B cell (primary cell): ENCODE measurements at regions not wholly inside any gene's neighbourhood (a gene's known extent, or its start where the extent isn't known, plus 50 kb on each side); places are given as distances from the start of the nearest gene placed in this dataset.
"Not testable (repeated sequence)": the region's sequence is repeated elsewhere in the genome, so short reads cannot be mapped to it uniquely, and the experiment has no call there.

Experiments used
- ATAC-seq: fragments of 200-7000 bp; cut with Tn5 transposase; one replicate; pipeline ENCODE4 v1.10.0; 2021; ENCODE audit warnings: low read depth, mild to moderate bottlenecking, moderate number of reproducible peaks, moderate library complexity
- CTCF ChIA-PET: fragments of 350-600 bp; sonication (Branson Sonifier 250); formaldehyde crosslinking; loops from one replicate; lab custom pipeline; 2021; ENCODE audit warnings: antibody characterized with exemption, inconsistent platforms; lab: Charles Lee
- POLR2A ChIA-PET: fragments of 350-600 bp; sonication (Branson Sonifier 250); formaldehyde crosslinking; loops from one replicate; lab custom pipeline; 2021; ENCODE audit warnings: antibody characterized with exemption; lab: Charles Lee
- DNase-seq: peaks from one replicate; pipeline ENCODE4 v3.0.0; 2013
- H2AFZ ChIP-seq: 2 replicates; pipeline ENCODE4 v1.6.1; 2012; ENCODE audit warnings: mild to moderate bottlenecking, low read depth, low read length; ENCODE audit not compliant: insufficient read depth, poor library complexity, severe bottlenecking
- H3K27ac ChIP-seq, 2 donors: 1 replicate in 1 of 2; 2 replicates in 1 of 2; pipeline ENCODE4 v1.5.1; 2012 to 2013; ENCODE audit warnings: low read length in 2 of 2, mild to moderate bottlenecking in 2 of 2, moderate library complexity in 1 of 2
- H3K27me3 ChIP-seq, 4 experiments: fragments of 200-600 bp in 1 of 4; sonication (generic) in 1 of 4; replicated peaks in 1 of 4; 1 replicate in 2 of 4; 2 replicates in 2 of 4; pipeline versions ENCODE4 v1.6.1 to v1.7.0; 2013 to 2016; ENCODE audit warnings: low read length in 3 of 4, mild to moderate bottlenecking in 2 of 4, mixed read lengths in 1 of 4, moderate library complexity in 1 of 4; ENCODE audit not compliant: insufficient read depth in 4 of 4, control insufficient read depth in 3 of 4; ENCODE audit errors: control extremely low read depth in 1 of 4
- H3K36me3 ChIP-seq, 2 experiments: replicated peaks in 1 of 2; 1 replicate in 1 of 2; 2 replicates in 1 of 2; pipeline versions ENCODE4 v1.6.1 to v1.7.1; 2013; ENCODE audit warnings: low read length in 1 of 2; ENCODE audit not compliant: insufficient read depth in 2 of 2, control insufficient read depth in 1 of 2; ENCODE audit errors: control extremely low read depth in 1 of 2, extremely low read depth in 1 of 2
- H3K4me1 ChIP-seq, 2 donors: fragments of 200-600 bp in 1 of 2; sonication (generic) in 1 of 2; 1 replicate in 1 of 2; 2 replicates in 1 of 2; pipeline versions ENCODE4 v1.5.1 to v1.6.1; 2013 to 2017; ENCODE audit warnings: low read length in 2 of 2; ENCODE audit not compliant: control insufficient read depth in 2 of 2, insufficient read depth in 2 of 2
- H3K4me2 ChIP-seq: replicated peaks from 2 replicates; pipeline ENCODE3; 2012; ENCODE audit warnings: mild to moderate bottlenecking, low read depth, low read length; ENCODE audit not compliant: poor library complexity, severe bottlenecking
- H3K4me3 ChIP-seq, 5 experiments: fragments of 200-600 bp in 1 of 5; sonication (generic) in 1 of 5; 1 replicate in 3 of 5; 2 replicates in 2 of 5; pipeline versions ENCODE4 v1.5.1 to v1.7.0; 2011 to 2016; ENCODE audit warnings: low read length in 4 of 5, mild to moderate bottlenecking in 4 of 5, low read depth in 2 of 5, control low read depth in 1 of 5, moderate library complexity in 1 of 5; ENCODE audit not compliant: insufficient read depth in 1 of 5; ENCODE audit errors: control extremely low read depth in 1 of 5, extremely low read depth in 1 of 5
- H3K79me2 ChIP-seq: fragments of 200-600 bp; sonication (generic); one replicate; pipeline ENCODE4 v1.6.0; 2016; ENCODE audit warnings: low read length; ENCODE audit not compliant: control insufficient read depth, insufficient read depth
- H3K9ac ChIP-seq: fragments of 200-600 bp; sonication (generic); 2 replicates; pipeline ENCODE4 v1.6.1; 2017; ENCODE audit warnings: mild to moderate bottlenecking, low read length, moderate library complexity
- H3K9me3 ChIP-seq, 3 donors: one replicate each; pipeline versions ENCODE4 v1.6.1 to v1.7.1; 2013; ENCODE audit warnings: low read length in 2 of 3; ENCODE audit not compliant: control insufficient read depth in 2 of 3, insufficient read depth in 1 of 3; ENCODE audit errors: control extremely low read depth in 1 of 3
- H4K20me1 ChIP-seq: 2 replicates; pipeline ENCODE4 v1.6.0; 2012; ENCODE audit warnings: mild to moderate bottlenecking, low read length; ENCODE audit not compliant: insufficient read depth, control insufficient read depth, poor library complexity, severe bottlenecking
- H3K27ac Mint-ChIP-seq: one replicate; pipeline ENCODE4 v1.8.0; 2021; ENCODE audit warnings: mixed read lengths
- H3K27me3 Mint-ChIP-seq: one replicate; pipeline ENCODE4 v1.8.0; 2021; ENCODE audit warnings: mixed read lengths
- H3K4me1 Mint-ChIP-seq: one replicate; pipeline ENCODE4 v1.8.0; 2021; ENCODE audit warnings: mixed read lengths
- H3K4me3 Mint-ChIP-seq: one replicate; pipeline ENCODE4 v1.8.0; 2021; ENCODE audit warnings: mixed read lengths
- H3K9me3 Mint-ChIP-seq: one replicate; pipeline ENCODE4 v1.8.0; 2022; ENCODE audit warnings: mixed read lengths; ENCODE audit not compliant: insufficient read depth
- WGBS: methylation state at CpG from one replicate; pipeline ENCODE4 v1.1.5; 2013; ENCODE audit warnings: missing lambda C conversion rate; ENCODE audit not compliant: insufficient coverage; 5-methylcytosine and 5-hydroxymethylcytosine counted together
- intact Hi-C: fragments of 100-400 bp; cut with micrococcal nuclease; formaldehyde crosslinking; loops from one replicate; pipeline ENCODE4 v1.10.0; 2022

DNA sequence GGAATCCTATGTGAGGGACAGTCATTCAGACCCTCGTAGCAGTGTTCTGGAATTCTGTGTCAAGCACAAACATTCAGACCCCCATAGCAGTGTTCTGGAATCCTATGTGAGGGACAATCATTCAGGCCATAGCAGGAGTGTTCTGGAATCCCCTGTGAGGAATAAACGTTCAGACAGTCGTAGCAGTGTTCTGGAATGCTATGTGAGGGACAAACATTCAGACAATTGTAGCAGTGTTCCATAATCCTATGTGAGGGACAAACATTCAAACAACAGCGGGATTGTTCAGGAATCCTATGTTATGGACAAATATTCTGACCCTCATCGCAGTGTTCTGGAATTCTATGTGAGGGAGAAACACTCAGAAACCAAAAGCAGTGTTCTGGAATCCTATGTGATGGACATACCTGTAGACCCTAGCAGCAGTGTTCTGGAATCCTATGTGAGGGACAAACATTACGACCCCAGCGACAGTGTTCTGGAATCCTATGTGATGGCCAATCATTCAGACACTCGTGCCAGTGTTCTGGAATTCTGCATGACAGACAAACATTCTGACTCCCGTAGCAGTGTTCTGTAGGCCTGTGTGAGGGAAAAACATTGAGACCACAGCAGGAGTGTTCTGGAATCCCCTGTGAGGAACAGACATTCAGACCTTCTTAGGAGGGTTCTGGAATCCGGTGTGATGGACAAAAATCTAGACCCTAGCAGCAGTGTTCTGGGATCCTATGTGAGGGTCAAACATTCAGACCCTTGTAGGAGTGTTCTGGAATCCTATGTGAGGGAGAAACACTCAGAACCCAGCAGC is 388.1 kb upstream of the SPATA31A5 start:
- H3K36me3 ChIP-seq, H3K27ac Mint-ChIP-seq, H3K27me3 ChIP-seq, H2AFZ ChIP-seq, H3K9me3 ChIP-seq, H3K27ac ChIP-seq, H3K9me3 Mint-ChIP-seq, H3K4me1 ChIP-seq, DNase-seq, H3K4me3 ChIP-seq, H3K27me3 Mint-ChIP-seq, CTCF ChIA-PET, ATAC-seq, H3K79me2 ChIP-seq, H3K9ac ChIP-seq, H3K4me2 ChIP-seq, intact Hi-C loops, H3K4me1 Mint-ChIP-seq, H4K20me1 ChIP-seq, H3K4me3 Mint-ChIP-seq, POLR2A ChIA-PET: not testable (repeated sequence)
- whole genome bisulfite sequencing: 78% methylated on average over 5 of the region's 10 CpGs

DNA sequence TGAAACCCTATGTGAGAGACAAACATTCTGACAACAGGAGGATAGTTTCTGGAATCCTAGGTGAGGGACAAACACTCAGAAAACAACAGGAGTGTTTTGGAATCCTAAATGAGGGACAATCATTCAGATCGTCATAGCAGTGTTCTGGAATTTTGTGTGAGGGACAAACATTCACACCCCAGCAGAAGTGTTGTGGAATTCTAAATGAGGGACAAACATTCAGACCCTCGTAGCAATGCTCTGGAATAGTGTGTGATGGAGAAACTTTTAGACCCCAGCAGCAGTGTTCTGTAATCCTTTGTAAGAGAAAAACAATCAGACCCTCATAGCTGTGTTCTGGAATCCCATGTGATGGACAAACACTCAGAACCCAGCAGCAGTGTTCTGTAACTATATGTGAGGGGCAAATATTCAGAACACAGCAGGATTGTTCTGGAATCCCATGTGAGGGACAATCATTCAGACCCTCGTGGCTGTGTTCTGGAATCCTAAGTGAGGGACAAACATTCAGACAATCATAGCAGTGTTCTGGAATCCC is 387.4 kb upstream of the SPATA31A5 start:
- H3K9ac ChIP-seq, H3K79me2 ChIP-seq, H3K9me3 ChIP-seq, H3K4me3 ChIP-seq, H3K27me3 ChIP-seq, H3K4me1 Mint-ChIP-seq, H3K4me2 ChIP-seq, H3K27ac ChIP-seq, ATAC-seq, H2AFZ ChIP-seq, H3K4me3 Mint-ChIP-seq, POLR2A ChIA-PET, DNase-seq, H3K9me3 Mint-ChIP-seq, H3K36me3 ChIP-seq, CTCF ChIA-PET, H3K4me1 ChIP-seq, intact Hi-C loops, H3K27me3 Mint-ChIP-seq, H4K20me1 ChIP-seq, H3K27ac Mint-ChIP-seq: not testable (repeated sequence)
- 36% methylated on average over 1 of the region's 3 CpGs for WGBS

DNA sequence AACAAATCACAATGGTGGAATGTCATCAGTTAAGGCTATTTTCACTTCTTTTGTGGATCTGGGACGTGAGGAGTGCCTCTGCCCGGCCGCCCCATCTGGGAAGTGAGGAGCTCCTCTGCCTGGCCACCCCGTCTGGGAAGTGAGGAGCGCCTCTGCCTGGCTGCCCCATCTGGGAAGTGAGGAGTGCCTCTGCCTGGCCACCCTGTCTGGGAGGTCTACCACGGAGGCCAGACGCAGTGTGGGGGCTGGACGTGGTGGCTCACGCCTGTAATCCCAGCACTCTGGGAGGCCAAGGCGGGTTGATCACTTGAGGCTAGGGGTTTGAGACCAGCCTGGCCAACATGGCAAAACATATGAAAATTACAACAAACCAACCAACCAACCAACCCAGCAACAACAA is 369.7 kb upstream of the SPATA31A5 start:
- POLR2A ChIA-PET, H3K27ac Mint-ChIP-seq: not testable (repeated sequence)
- WGBS: 94% methylated on average over 9 of the region's 10 CpGs

More for the DNA sequence above, 369.7 kb upstream of the SPATA31A5 start:
- H3K27ac ChIP-seq, H3K4me3 ChIP-seq, H3K9ac ChIP-seq, H3K9me3 Mint-ChIP-seq, ATAC-seq, H3K27me3 Mint-ChIP-seq, DNase-seq, CTCF ChIA-PET, H3K36me3 ChIP-seq, H2AFZ ChIP-seq, H3K79me2 ChIP-seq, H3K4me1 Mint-ChIP-seq, H3K27me3 ChIP-seq, H3K4me2 ChIP-seq, intact Hi-C loops, H4K20me1 ChIP-seq, H3K4me1 ChIP-seq, H3K4me3 Mint-ChIP-seq: not testable (repeated sequence)
- H3K9me3 ChIP-seq: peaks cover 0 to 23% (median 0%) of the 10 kb centered on the region in 3 donors
